Colonic mucosa (tissue), 4 donors: ENCODE measurements at regions not wholly inside any gene's neighbourhood (a gene's known extent, or its start where the extent isn't known, plus 50 kb on each side); places are given as distances from the start of the nearest gene placed in this dataset.

Experiments used
- DNase-seq: peaks from one replicate; pipeline ENCODE4 v3.0.0-alpha.2; 2020
- H3K27ac ChIP-seq: fragments of 200-600 bp; one replicate; pipeline ENCODE4 v1.8.0; 2021
- H3K27me3 ChIP-seq: fragments of 200-600 bp; one replicate; pipeline ENCODE4 v1.8.0; 2021
- H3K36me3 ChIP-seq: fragments of 200-600 bp; one replicate; pipeline ENCODE4 v1.8.0; 2021
- H3K4me1 ChIP-seq: fragments of 200-600 bp; one replicate; pipeline ENCODE4 v1.8.0; 2021; ENCODE audit warnings: mild to moderate bottlenecking
- H3K4me3 ChIP-seq: fragments of 200-600 bp; one replicate; pipeline ENCODE4 v1.8.0; 2021
- H3K9ac ChIP-seq, 2 donors: one replicate each; pipeline ENCODE4 v1.7.0; 2013; ENCODE audit warnings: control low read depth in 2 of 2, low read depth in 2 of 2, low read length in 2 of 2
- H3K9me3 ChIP-seq: fragments of 200-600 bp; one replicate; pipeline ENCODE4 v1.8.0; 2021
- CTCF ChIP-seq: fragments of 200-600 bp; IDR thresholded peaks from one replicate; pipeline ENCODE4 v1.8.0; 2022; ENCODE audit warnings: antibody characterized with exemption, mild to moderate bottlenecking
- intact Hi-C: fragments of 100-400 bp; cut with DNase I; formaldehyde crosslinking; loops from one replicate; pipeline ENCODE4 v1.14.1; 2022
- donor health status: healthy.
- donor health status: DM: no; HTN: no; CAD: no.
- donor health status: DM: no; HTN: no; CAD: no.

DNA sequence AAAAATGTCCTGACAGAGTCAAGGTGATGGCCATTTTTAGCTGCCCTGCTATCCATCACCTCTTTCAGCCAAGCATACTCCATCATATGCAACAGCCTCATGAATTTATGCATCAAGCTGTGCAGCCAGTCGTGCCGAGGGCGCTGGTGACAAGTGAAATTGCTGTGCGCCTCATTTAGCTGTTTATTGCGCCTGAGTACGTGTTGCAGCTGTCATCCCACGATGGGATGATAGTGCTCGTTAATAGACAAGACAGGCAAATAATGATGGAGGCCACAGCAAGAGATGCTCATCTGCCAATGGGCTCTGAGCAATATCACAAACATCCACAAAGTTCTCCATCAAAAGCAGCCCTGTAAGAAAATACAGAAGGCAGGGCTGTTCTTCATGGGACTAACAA is 562.3 kb upstream of the POU3F2 start:
- no peaks in the 10 kb centered on the region for H3K4me1 ChIP-seq
- no peaks in the 10 kb centered on the region for H3K9me3 ChIP-seq
- no peak overlapping the region for H3K27ac ChIP-seq
- H3K36me3 ChIP-seq = no peaks in the 10 kb centered on the region
- TF ChIP-seq CTCF = no peak
- no peak overlapping the region for H3K9ac ChIP-seq
- H3K27me3 ChIP-seq = no peaks in the 10 kb centered on the region
- DNase-seq = no peak
- H3K4me3 ChIP-seq = no peak overlapping the region
- intact Hi-C loops = no loop called here

- Histone ChIP-seq H3K4me1 (no peaks in the 10 kb centered on the region), H3K9ac (no peak overlapping the region), H3K4me3 (no peak overlapping the region), H3K9me3 (no peaks in the 10 kb centered on the region), H3K36me3 (no peaks in the 10 kb centered on the region), H3K27me3 (no peaks in the 10 kb centered on the region), H3K27ac (no peak overlapping the region)
- DNase-seq = no peak
- intact Hi-C loops = no loop called here
- no peak for TF ChIP-seq CTCF
These were observed 559.7 kb upstream of the POU3F2 start for GRCh38 chr6:98274691-98275090.

DNA sequence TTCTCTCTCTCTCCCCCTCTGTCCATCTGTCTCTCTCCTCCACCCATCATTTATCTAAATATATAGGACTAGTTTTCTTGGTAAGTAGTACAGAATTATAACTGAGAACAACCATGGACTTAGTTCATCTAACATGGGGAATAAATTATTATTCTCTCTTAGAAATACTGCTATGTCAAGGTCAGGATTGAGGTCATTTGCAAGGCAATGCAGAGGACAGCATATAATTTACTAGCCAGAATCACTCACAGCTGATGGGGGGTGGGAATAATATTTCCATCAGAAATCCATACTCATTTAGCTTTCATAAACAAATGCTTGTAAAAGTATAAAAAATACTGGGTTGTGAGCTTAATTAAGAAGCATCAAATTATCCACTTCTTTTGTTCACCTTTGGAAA is 553.9 kb upstream of the POU3F2 start:
- no peaks in the 10 kb centered on the region for H3K9me3 ChIP-seq

DNA sequence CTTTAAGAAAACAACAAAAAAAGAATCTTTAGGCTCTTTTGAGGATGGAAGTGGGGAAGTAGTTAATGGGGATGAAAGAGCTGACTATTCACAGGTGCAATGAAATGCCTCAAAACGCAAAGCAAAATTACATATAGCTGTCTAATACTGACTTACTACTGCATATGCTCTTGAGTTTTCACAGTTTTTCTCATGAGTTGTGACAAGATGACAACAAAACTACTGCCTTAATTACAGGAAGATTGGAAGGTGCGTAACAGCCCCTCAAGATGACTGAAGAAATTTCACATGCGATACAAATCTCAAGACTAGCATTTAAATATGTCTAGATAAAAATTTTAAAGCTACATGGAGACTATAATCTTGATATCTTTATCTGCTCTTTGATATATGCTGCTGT is 547.8 kb upstream of the POU3F2 start:
- no peak overlapping the region for H3K4me3 ChIP-seq
- H3K9ac ChIP-seq = no peak overlapping the region
- no peak overlapping the region for H3K27ac ChIP-seq
- H3K36me3 ChIP-seq = no peaks in the 10 kb centered on the region
- H3K9me3 ChIP-seq = no peaks in the 10 kb centered on the region
- TF ChIP-seq CTCF = no peak
- intact Hi-C loops = no loop called here
- DNase-seq = no peak
- H3K4me1 ChIP-seq = no peaks in the 10 kb centered on the region
- no peaks in the 10 kb centered on the region for H3K27me3 ChIP-seq

More for the DNA sequence above, 553.9 kb upstream of the POU3F2 start:
- Histone ChIP-seq H3K27me3 (no peaks in the 10 kb centered on the region), H3K36me3 (no peaks in the 10 kb centered on the region), H3K4me3 (no peak overlapping the region), H3K4me1 (no peaks in the 10 kb centered on the region), H3K9ac (no peak overlapping the region), H3K27ac (no peak overlapping the region)
- intact Hi-C loops = no loop called here
- DNase-seq = no peak
- no peak for TF ChIP-seq CTCF

- DNase-seq = no peak
- H3K27ac ChIP-seq = no peak overlapping the region
- H3K9me3 ChIP-seq = no peaks in the 10 kb centered on the region
- H3K9ac ChIP-seq = no peak overlapping the region
- intact Hi-C loops = no loop called here
- no peaks in the 10 kb centered on the region for H3K4me1 ChIP-seq
- no peaks in the 10 kb centered on the region for H3K36me3 ChIP-seq
- TF ChIP-seq CTCF = no peak
- no peaks in the 10 kb centered on the region for H3K27me3 ChIP-seq
- H3K4me3 ChIP-seq = no peak overlapping the region
These were observed 546.5 kb upstream of the POU3F2 start for GRCh38 chr6:98287876-98288275.

DNA sequence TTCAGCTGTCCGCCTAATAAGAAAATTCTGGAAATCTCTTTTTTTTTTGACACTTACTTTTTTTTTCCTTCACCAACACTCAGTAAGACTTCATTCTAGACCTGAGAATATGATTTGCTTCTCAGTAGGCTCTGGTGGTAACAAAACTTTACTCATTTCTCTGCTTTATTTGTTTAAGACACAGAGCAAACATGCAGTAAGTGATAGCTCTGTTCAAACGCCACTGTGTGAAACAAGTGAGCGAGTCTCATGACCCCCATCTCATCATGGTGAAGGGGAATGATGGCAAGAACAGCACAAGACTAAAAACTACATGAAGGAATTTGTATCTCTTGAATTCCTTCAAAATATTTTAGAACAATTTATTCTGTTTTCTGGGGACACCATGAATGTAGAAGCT is 541.6 kb upstream of the POU3F2 start:
- H3K9ac ChIP-seq = no peak overlapping the region
- H3K27ac ChIP-seq = no peak overlapping the region
- no peak for TF ChIP-seq CTCF
- H3K27me3 ChIP-seq = no peaks in the 10 kb centered on the region
- intact Hi-C loops = no loop called here
- H3K36me3 ChIP-seq = no peaks in the 10 kb centered on the region
- no peaks in the 10 kb centered on the region for H3K4me1 ChIP-seq
- no peak for DNase-seq
- H3K9me3 ChIP-seq = no peaks in the 10 kb centered on the region
- no peak overlapping the region for H3K4me3 ChIP-seq
